Smooth muscle cell (in vitro differentiated cells): ENCODE measurements at regions not wholly inside any gene's neighbourhood (a gene's known extent, or its start where the extent isn't known, plus 50 kb on each side); places are given as distances from the start of the nearest gene placed in this dataset.

Experiments
- DNase-seq: peaks from one replicate; lab custom pipeline; 2025; ENCODE audit not compliant: unreplicated experiment; lab: John Stamatoyannopoulos, UW
- H2AFZ ChIP-seq: fragments of 200-600 bp; sonication (generic); 2 replicates; pipeline ENCODE4 v1.6.0; 2016; ENCODE audit warnings: antibody characterized with exemption, low read depth, mild to moderate bottlenecking
- H3F3A ChIP-seq: fragments of 200-600 bp; sonication (generic); 2 replicates; pipeline ENCODE4 v1.6.0; 2017; ENCODE audit warnings: antibody characterized with exemption, low read depth
- H3K27ac ChIP-seq: fragments of 200-600 bp; sonication (generic); 2 replicates; pipeline ENCODE4 v1.5.1; 2016; ENCODE audit warnings: low read depth, mild to moderate bottlenecking
- H3K27me3 ChIP-seq: fragments of 200-600 bp; sonication (generic); 2 replicates; pipeline ENCODE4 v1.6.1; 2016; ENCODE audit warnings: low read depth, mild to moderate bottlenecking
- H3K36me3 ChIP-seq: fragments of 200-600 bp; sonication (generic); 2 replicates; pipeline ENCODE4 v1.5.1; 2016; ENCODE audit warnings: low read depth
- H3K4me1 ChIP-seq: fragments of 200-600 bp; sonication (generic); 2 replicates; pipeline ENCODE4 v1.5.1; 2016; ENCODE audit warnings: low read depth
- H3K4me2 ChIP-seq: fragments of 200-600 bp; sonication (generic); 2 replicates; pipeline ENCODE4 v1.6.0; 2016; ENCODE audit warnings: mild to moderate bottlenecking
- H3K4me3 ChIP-seq: fragments of 200-600 bp; sonication (generic); 2 replicates; pipeline ENCODE4 v1.5.1; 2016; ENCODE audit warnings: mild to moderate bottlenecking
- H3K79me2 ChIP-seq: fragments of 200-600 bp; sonication (generic); 2 replicates; pipeline ENCODE4 v1.6.0; 2016; ENCODE audit warnings: low read depth, mild to moderate bottlenecking
- H3K9ac ChIP-seq: fragments of 200-600 bp; sonication (generic); 2 replicates; pipeline ENCODE4 v1.6.0; 2016; ENCODE audit warnings: low read depth
- H3K9me3 ChIP-seq: fragments of 200-600 bp; sonication (generic); replicated peaks from 2 replicates; pipeline ENCODE4 v1.5.1; 2016; ENCODE audit warnings: low read depth
- H4K20me1 ChIP-seq: fragments of 200-600 bp; sonication (generic); 2 replicates; pipeline ENCODE4 v1.6.0; 2016; ENCODE audit warnings: low read depth
- CTCF ChIP-seq: fragments of 200-600 bp; sonication (generic); IDR thresholded peaks from 2 replicates; pipeline ENCODE4 v1.5.1; 2017; ENCODE audit warnings: borderline replicate concordance, mild to moderate bottlenecking, antibody characterized with exemption; ENCODE audit not compliant: insufficient read depth, poor library complexity, severe bottlenecking
- WGBS: methylation state at CpG from one replicate; pipeline ENCODE4 v1.1.7; 2016; ENCODE audit warnings: low lambda C conversion rate; 5-methylcytosine and 5-hydroxymethylcytosine counted together

GRCh38 chr3:109910772-109911171 lies 573.4 kb upstream of the DPPA4 start:
- 93% methylated on average over 6 of the region's 6 CpGs for WGBS
- no peaks in the 10 kb centered on the region for H4K20me1 ChIP-seq
- H2AFZ ChIP-seq, result no peak overlapping the region

GRCh38 chr3:109918740-109919139 lies 581.4 kb upstream of the DPPA4 start:
- Histone ChIP-seq H3K4me1 (no peaks in the 10 kb centered on the region), H3K27ac (no peak overlapping the region), H3K27me3 (no peaks in the 10 kb centered on the region), H2AFZ (no peak overlapping the region), H3K4me2 (no peak overlapping the region), H3F3A (no peaks in the 10 kb centered on the region), H3K4me3 (no peak overlapping the region), H3K36me3 (no peaks in the 10 kb centered on the region), H3K9me3 (no peaks in the 10 kb centered on the region), H4K20me1 (no peaks in the 10 kb centered on the region), H3K79me2 (no peaks in the 10 kb centered on the region), H3K9ac (no peak overlapping the region)
- TF ChIP-seq CTCF, result no peak
- no peak for DNase-seq
- WGBS, result 82% methylated on average over 2 of the region's 2 CpGs

More at GRCh38 chr3:109910772-109911171, 573.4 kb upstream of the DPPA4 start:
- Histone ChIP-seq H3K4me3 (no peak overlapping the region), H3K9me3 (no peaks in the 10 kb centered on the region), H3K27ac (no peak overlapping the region), H3K27me3 (no peaks in the 10 kb centered on the region), H3K9ac (no peak overlapping the region), H3K36me3 (no peaks in the 10 kb centered on the region), H3F3A (no peaks in the 10 kb centered on the region), H3K79me2 (no peaks in the 10 kb centered on the region), H3K4me2 (no peak overlapping the region), H3K4me1 (no peaks in the 10 kb centered on the region)
- no peak for TF ChIP-seq CTCF
- DNase-seq, result no peak

GRCh38 chr3:109920749-109921148 lies 583.4 kb upstream of the DPPA4 start:
- 98% methylated on average over 2 of the region's 2 CpGs for WGBS
- Histone ChIP-seq H3K4me3 (no peak overlapping the region), H3K27me3 (no peaks in the 10 kb centered on the region), H3K4me1 (no peaks in the 10 kb centered on the region), H3K4me2 (no peak overlapping the region), H3K27ac (no peak overlapping the region), H3K36me3 (no peaks in the 10 kb centered on the region), H2AFZ (no peak overlapping the region), H3K79me2 (no peaks in the 10 kb centered on the region), H3F3A (no peaks in the 10 kb centered on the region), H3K9ac (no peak overlapping the region), H3K9me3 (no peaks in the 10 kb centered on the region), H4K20me1 (no peaks in the 10 kb centered on the region)
- no peak for TF ChIP-seq CTCF
- DNase-seq, result no peak

- H3K79me2 ChIP-seq, result no peaks in the 10 kb centered on the region
- WGBS, result 86% methylated on average over 5 of the region's 5 CpGs
- no peak for TF ChIP-seq CTCF
- no peak overlapping the region for H3K4me2 ChIP-seq
- no peak overlapping the region for H3K4me3 ChIP-seq
- no peaks in the 10 kb centered on the region for H3K9me3 ChIP-seq
- no peak for DNase-seq
- H2AFZ ChIP-seq, result no peak overlapping the region
- H3F3A ChIP-seq, result no peaks in the 10 kb centered on the region
- no peaks in the 10 kb centered on the region for H3K4me1 ChIP-seq
- H4K20me1 ChIP-seq, result no peaks in the 10 kb centered on the region
- no peak overlapping the region for H3K27ac ChIP-seq
- H3K9ac ChIP-seq, result no peak overlapping the region
- no peaks in the 10 kb centered on the region for H3K36me3 ChIP-seq
- H3K27me3 ChIP-seq, result no peaks in the 10 kb centered on the region
Measured at GRCh38 chr3:109921509-109921908, 584.2 kb upstream of the DPPA4 start.
